ENCODE measurements at regions not wholly inside any gene's neighbourhood (a gene's known extent, or its start where the extent isn't known, plus 50 kb on each side); places are given as distances from the start of the nearest gene placed in this dataset.

GRCh38 chr3:67288466-67289106 is 290.5 kb downstream of the KBTBD8 start:
- DNase-seq (ENCODE audit: low read depth), result no peak

GRCh38 chr3:67289626-67290025 is 291.5 kb downstream of the KBTBD8 start:
- DNase-seq (ENCODE audit: low read depth), result no peak

- no peak for DNase-seq (ENCODE audit: low read depth)
Measured at GRCh38 chr3:67290438-67290837, 292.3 kb downstream of the KBTBD8 start.

GRCh38 chr3:67291287-67292252 is 293.5 kb downstream of the KBTBD8 start:
- no peak for DNase-seq (ENCODE audit: low read depth)

- no peak for DNase-seq (ENCODE audit: low read depth)
Measured at GRCh38 chr3:67292356-67293121, 294.4 kb downstream of the KBTBD8 start.

- DNase-seq (ENCODE audit: low read depth), result no peak
Measured at GRCh38 chr3:67294341-67294740, 296.2 kb downstream of the KBTBD8 start.

- DNase-seq (ENCODE audit: low read depth), result no peak
Measured at GRCh38 chr3:67296039-67296892, 298.2 kb downstream of the KBTBD8 start.

GRCh38 chr3:67297715-67298475 is 299.8 kb downstream of the KBTBD8 start:
- no peak for DNase-seq (ENCODE audit: low read depth)

GRCh38 chr3:67301556-67301955 is 303.4 kb downstream of the KBTBD8 start:
- DNase-seq (ENCODE audit: low read depth), result no peak

GRCh38 chr3:67302489-67302888 is 304.4 kb downstream of the KBTBD8 start:
- DNase-seq (ENCODE audit: low read depth), result no peak

- DNase-seq (ENCODE audit: low read depth), result no peak
Measured at GRCh38 chr3:67305160-67305559, 307.1 kb downstream of the KBTBD8 start.

GRCh38 chr3:67305922-67306321 is 307.8 kb downstream of the KBTBD8 start:
- no peak for DNase-seq (ENCODE audit: low read depth)

- DNase-seq (ENCODE audit: low read depth), result no peak
Measured at GRCh38 chr3:67311440-67311839, 313.3 kb downstream of the KBTBD8 start.

- DNase-seq (ENCODE audit: low read depth), result no peak
Measured at GRCh38 chr3:67312155-67312554, 314.0 kb downstream of the KBTBD8 start.

GRCh38 chr3:67318162-67318561 is 320.1 kb downstream of the KBTBD8 start:
- DNase-seq (ENCODE audit: low read depth), result no peak

- DNase-seq (ENCODE audit: low read depth), result no peak
Measured at GRCh38 chr3:67324554-67324953, 326.4 kb downstream of the KBTBD8 start.

Measured in activated T-cell treated with anti-CD3 and anti-CD28 coated beads for 1 hour (primary cell).